GM12872 (cell line): ENCODE measurements at regions not wholly inside any gene's neighbourhood (a gene's known extent, or its start where the extent isn't known, plus 50 kb on each side); places are given as distances from the start of the nearest gene placed in this dataset.

Experiments
- CTCF ChIP-seq: IDR thresholded peaks from 3 replicates; pipeline ENCODE4 v1.5.1; 2011; ENCODE audit warnings: low read depth, mild to moderate bottlenecking, low read length, moderate library complexity; ENCODE audit not compliant: insufficient read depth

GRCh38 chr3:145906755-145907154, 254.2 kb downstream of the PLOD2 start:
- no peak for TF ChIP-seq CTCF

- TF ChIP-seq CTCF: no peak
Observed at GRCh38 chr3:145911016-145911415, 250.0 kb downstream of the PLOD2 start.

- TF ChIP-seq CTCF: peak; percentile 9; the same call in 1 of the 3 replicates
Observed at GRCh38 chr3:145915787-145916186, 245.2 kb downstream of the PLOD2 start.

- TF ChIP-seq CTCF: no peak
Observed at GRCh38 chr3:145936971-145937370, 224.0 kb downstream of the PLOD2 start.

GRCh38 chr3:145939431-145939830, 221.6 kb downstream of the PLOD2 start:
- no peak for TF ChIP-seq CTCF

- TF ChIP-seq CTCF: no peak
Observed at GRCh38 chr3:145942052-145942451, 218.9 kb downstream of the PLOD2 start.

- no peak for TF ChIP-seq CTCF
Observed at GRCh38 chr3:145943952-145944351, 217.0 kb downstream of the PLOD2 start.

- no peak for TF ChIP-seq CTCF
Observed at GRCh38 chr3:145951441-145951840, 209.5 kb downstream of the PLOD2 start.
